Mesodermal cell (in vitro differentiated cells): ENCODE measurements at regions not wholly inside any gene's neighbourhood (a gene's known extent, or its start where the extent isn't known, plus 50 kb on each side); places are given as distances from the start of the nearest gene placed in this dataset.

ENCODE experiments used
- H3K27ac ChIP-seq: 2 replicates; pipeline ENCODE4 v1.7.0; 2013; ENCODE audit warnings: mild to moderate bottlenecking, low read depth, low read length, moderate library complexity; ENCODE audit not compliant: severe bottlenecking
- H3K36me3 ChIP-seq: 2 replicates; pipeline ENCODE4 v1.7.1; 2013; ENCODE audit warnings: mild to moderate bottlenecking, low read length, moderate library complexity; ENCODE audit not compliant: control insufficient read depth, insufficient read depth
- H3K4me1 ChIP-seq: one replicate; pipeline ENCODE4 v1.7.1; 2013; ENCODE audit warnings: mild to moderate bottlenecking, low read length; ENCODE audit not compliant: insufficient read depth, control insufficient read depth, poor library complexity, severe bottlenecking
- H3K4me3 ChIP-seq: 2 replicates; pipeline ENCODE4 v1.7.0; 2013; ENCODE audit warnings: low read length, control low read depth, mild to moderate bottlenecking; ENCODE audit not compliant: insufficient read depth, poor library complexity, severe bottlenecking; ENCODE audit errors: extremely low read depth
- H3K9me3 ChIP-seq: 2 replicates; pipeline ENCODE4 v1.7.1; 2013; ENCODE audit warnings: mild to moderate bottlenecking, low read length, moderate library complexity; ENCODE audit not compliant: control insufficient read depth
- WGBS, 2 experiments: methylation state at CpG; one replicate each; pipeline ENCODE4 v1.1.5; 2013; ENCODE audit warnings: missing lambda C conversion rate in 2 of 2; ENCODE audit not compliant: insufficient coverage in 2 of 2; 5-methylcytosine and 5-hydroxymethylcytosine counted together

- peaks cover 11% of the 10 kb centered on the region for H3K4me1 ChIP-seq
- WGBS, 2 experiments = 84 to 100% methylated on average over 3 of the region's 4 CpGs
- H3K36me3 ChIP-seq = no peaks in the 10 kb centered on the region
- no peak overlapping the region for H3K4me3 ChIP-seq
- H3K27ac ChIP-seq = no peak overlapping the region
- no peaks in the 10 kb centered on the region for H3K9me3 ChIP-seq
Observed at GRCh38 chr6:147930745-147931144, 411.9 kb upstream of the SASH1 start.

- WGBS, 2 experiments = no CpG with 5 or more reads among the region's 1 CpG
- no peak overlapping the region for H3K27ac ChIP-seq
- no peak overlapping the region for H3K4me3 ChIP-seq
Observed at GRCh38 chr6:147933224-147933623, 409.4 kb upstream of the SASH1 start.

GRCh38 chr6:147935656-147936055, 407.0 kb upstream of the SASH1 start:
- Histone ChIP-seq H3K9me3 (no peaks in the 10 kb centered on the region), H3K27ac (no peak overlapping the region), H3K4me1 (peaks cover 15% of the 10 kb centered on the region), H3K4me3 (no peak overlapping the region), H3K36me3 (no peaks in the 10 kb centered on the region)

More at GRCh38 chr6:147933224-147933623, 409.4 kb upstream of the SASH1 start:
- Histone ChIP-seq H3K36me3 (no peaks in the 10 kb centered on the region), H3K9me3 (no peaks in the 10 kb centered on the region), H3K4me1 (peaks cover 11% of the 10 kb centered on the region)

- peaks cover 17% of the 10 kb centered on the region for H3K4me1 ChIP-seq
- 93 to 100% methylated on average over 1 of the region's 2 CpGs for WGBS, 2 experiments
- no peak overlapping the region for H3K4me3 ChIP-seq
- H3K9me3 ChIP-seq = no peaks in the 10 kb centered on the region
- no peaks in the 10 kb centered on the region for H3K36me3 ChIP-seq
- no peak overlapping the region for H3K27ac ChIP-seq
Observed at GRCh38 chr6:147936703-147937470, 405.8 kb upstream of the SASH1 start.

- Histone ChIP-seq H3K4me3 (no peak overlapping the region), H3K4me1 (peaks cover 6% of the 10 kb centered on the region), H3K27ac (no peak overlapping the region), H3K36me3 (no peaks in the 10 kb centered on the region), H3K9me3 (peaks cover 9% of the 10 kb centered on the region)
- WGBS, 2 experiments = 90% methylated on average over 1 of the region's 4 CpGs; no CpG with 5 or more reads in 1 of the 2 experiments
Observed at GRCh38 chr6:147941143-147941542, 401.5 kb upstream of the SASH1 start.

GRCh38 chr6:147942363-147942762, 400.3 kb upstream of the SASH1 start:
- H3K4me3 ChIP-seq = no peak overlapping the region
- no peak overlapping the region for H3K27ac ChIP-seq
- H3K4me1 ChIP-seq = peaks cover 6% of the 10 kb centered on the region
- 80% methylated on average over 1 of the region's 3 CpGs for WGBS, 2 experiments
- H3K9me3 ChIP-seq = peaks cover 9% of the 10 kb centered on the region
- no peaks in the 10 kb centered on the region for H3K36me3 ChIP-seq

GRCh38 chr6:147944122-147944521, 398.5 kb upstream of the SASH1 start:
- Histone ChIP-seq H3K9me3 (peaks cover 9% of the 10 kb centered on the region), H3K4me1 (peaks cover 6% of the 10 kb centered on the region)
- WGBS, 2 experiments = 79 to 90% methylated on average over 4 to 5 of the region's 5 CpGs

GRCh38 chr6:147947521-147947920, 395.1 kb upstream of the SASH1 start:
- no peaks in the 10 kb centered on the region for H3K36me3 ChIP-seq
- H3K27ac ChIP-seq = no peak overlapping the region
- WGBS, 2 experiments = 96 to 100% methylated on average over 2 of the region's 3 CpGs
- H3K4me1 ChIP-seq = peaks cover 6% of the 10 kb centered on the region
- H3K4me3 ChIP-seq = no peak overlapping the region
- peaks cover 9% of the 10 kb centered on the region for H3K9me3 ChIP-seq

More at GRCh38 chr6:147944122-147944521, 398.5 kb upstream of the SASH1 start:
- Histone ChIP-seq H3K4me3 (no peak overlapping the region), H3K36me3 (no peaks in the 10 kb centered on the region), H3K27ac (no peak overlapping the region)

- Histone ChIP-seq H3K27ac (no peak overlapping the region), H3K9me3 (no peaks in the 10 kb centered on the region), H3K4me1 (peaks cover 6% of the 10 kb centered on the region), H3K4me3 (no peak overlapping the region), H3K36me3 (no peaks in the 10 kb centered on the region)
- 98 to 100% methylated on average over 2 to 5 of the region's 6 CpGs for WGBS, 2 experiments
Observed at GRCh38 chr6:147949981-147950622, 392.5 kb upstream of the SASH1 start.

- no peaks in the 10 kb centered on the region for H3K36me3 ChIP-seq
- peaks cover 6% of the 10 kb centered on the region for H3K4me1 ChIP-seq
- H3K27ac ChIP-seq = no peak overlapping the region
- WGBS, 2 experiments = 68 to 84% methylated on average over 3 to 4 of the region's 5 CpGs
- H3K4me3 ChIP-seq = no peak overlapping the region
- no peaks in the 10 kb centered on the region for H3K9me3 ChIP-seq
Observed at GRCh38 chr6:147950623-147950987, 392.0 kb upstream of the SASH1 start.

GRCh38 chr6:147951726-147952125, 390.9 kb upstream of the SASH1 start:
- no peaks in the 10 kb centered on the region for H3K36me3 ChIP-seq
- no peaks in the 10 kb centered on the region for H3K9me3 ChIP-seq
- H3K4me3 ChIP-seq = no peak overlapping the region
- WGBS, 2 experiments = 100% methylated on average over 1 of the region's 7 CpGs
- no peak overlapping the region for H3K27ac ChIP-seq
- peaks cover 6% of the 10 kb centered on the region for H3K4me1 ChIP-seq
